B cell (primary cell): ENCODE measurements at regions not wholly inside any gene's neighbourhood (a gene's known extent, or its start where the extent isn't known, plus 50 kb on each side); places are given as distances from the start of the nearest gene placed in this dataset.

Source experiments
- ATAC-seq: fragments of 200-7000 bp; cut with Tn5 transposase; one replicate; pipeline ENCODE4 v1.10.0; 2021; ENCODE audit warnings: low read depth, mild to moderate bottlenecking, moderate number of reproducible peaks, moderate library complexity
- CTCF ChIA-PET: fragments of 350-600 bp; sonication (Branson Sonifier 250); formaldehyde crosslinking; loops from one replicate; lab custom pipeline; 2021; ENCODE audit warnings: antibody characterized with exemption, inconsistent platforms; lab: Charles Lee
- POLR2A ChIA-PET: fragments of 350-600 bp; sonication (Branson Sonifier 250); formaldehyde crosslinking; loops from one replicate; lab custom pipeline; 2021; ENCODE audit warnings: antibody characterized with exemption; lab: Charles Lee
- DNase-seq: peaks from one replicate; pipeline ENCODE4 v3.0.0; 2013
- H2AFZ ChIP-seq: 2 replicates; pipeline ENCODE4 v1.6.1; 2012; ENCODE audit warnings: mild to moderate bottlenecking, low read depth, low read length; ENCODE audit not compliant: insufficient read depth, poor library complexity, severe bottlenecking
- H3K27ac ChIP-seq, 2 donors: 1 replicate in 1 of 2; 2 replicates in 1 of 2; pipeline ENCODE4 v1.5.1; 2012 to 2013; ENCODE audit warnings: low read length in 2 of 2, mild to moderate bottlenecking in 2 of 2, moderate library complexity in 1 of 2
- H3K27me3 ChIP-seq, 4 experiments: fragments of 200-600 bp in 1 of 4; sonication (generic) in 1 of 4; replicated peaks in 1 of 4; 1 replicate in 2 of 4; 2 replicates in 2 of 4; pipeline versions ENCODE4 v1.6.1 to v1.7.0; 2013 to 2016; ENCODE audit warnings: low read length in 3 of 4, mild to moderate bottlenecking in 2 of 4, mixed read lengths in 1 of 4, moderate library complexity in 1 of 4; ENCODE audit not compliant: insufficient read depth in 4 of 4, control insufficient read depth in 3 of 4; ENCODE audit errors: control extremely low read depth in 1 of 4
- H3K36me3 ChIP-seq, 2 experiments: replicated peaks in 1 of 2; 1 replicate in 1 of 2; 2 replicates in 1 of 2; pipeline versions ENCODE4 v1.6.1 to v1.7.1; 2013; ENCODE audit warnings: low read length in 1 of 2; ENCODE audit not compliant: insufficient read depth in 2 of 2, control insufficient read depth in 1 of 2; ENCODE audit errors: control extremely low read depth in 1 of 2, extremely low read depth in 1 of 2
- H3K4me1 ChIP-seq, 2 donors: fragments of 200-600 bp in 1 of 2; sonication (generic) in 1 of 2; 1 replicate in 1 of 2; 2 replicates in 1 of 2; pipeline versions ENCODE4 v1.5.1 to v1.6.1; 2013 to 2017; ENCODE audit warnings: low read length in 2 of 2; ENCODE audit not compliant: control insufficient read depth in 2 of 2, insufficient read depth in 2 of 2
- H3K4me2 ChIP-seq: replicated peaks from 2 replicates; pipeline ENCODE3; 2012; ENCODE audit warnings: mild to moderate bottlenecking, low read depth, low read length; ENCODE audit not compliant: poor library complexity, severe bottlenecking
- H3K4me3 ChIP-seq, 5 experiments: fragments of 200-600 bp in 1 of 5; sonication (generic) in 1 of 5; 1 replicate in 3 of 5; 2 replicates in 2 of 5; pipeline versions ENCODE4 v1.5.1 to v1.7.0; 2011 to 2016; ENCODE audit warnings: low read length in 4 of 5, mild to moderate bottlenecking in 4 of 5, low read depth in 2 of 5, control low read depth in 1 of 5, moderate library complexity in 1 of 5; ENCODE audit not compliant: insufficient read depth in 1 of 5; ENCODE audit errors: control extremely low read depth in 1 of 5, extremely low read depth in 1 of 5
- H3K79me2 ChIP-seq: fragments of 200-600 bp; sonication (generic); one replicate; pipeline ENCODE4 v1.6.0; 2016; ENCODE audit warnings: low read length; ENCODE audit not compliant: control insufficient read depth, insufficient read depth
- H3K9ac ChIP-seq: fragments of 200-600 bp; sonication (generic); 2 replicates; pipeline ENCODE4 v1.6.1; 2017; ENCODE audit warnings: mild to moderate bottlenecking, low read length, moderate library complexity
- H3K9me3 ChIP-seq, 3 donors: one replicate each; pipeline versions ENCODE4 v1.6.1 to v1.7.1; 2013; ENCODE audit warnings: low read length in 2 of 3; ENCODE audit not compliant: control insufficient read depth in 2 of 3, insufficient read depth in 1 of 3; ENCODE audit errors: control extremely low read depth in 1 of 3
- H4K20me1 ChIP-seq: 2 replicates; pipeline ENCODE4 v1.6.0; 2012; ENCODE audit warnings: mild to moderate bottlenecking, low read length; ENCODE audit not compliant: insufficient read depth, control insufficient read depth, poor library complexity, severe bottlenecking
- H3K27ac Mint-ChIP-seq: one replicate; pipeline ENCODE4 v1.8.0; 2021; ENCODE audit warnings: mixed read lengths
- H3K27me3 Mint-ChIP-seq: one replicate; pipeline ENCODE4 v1.8.0; 2021; ENCODE audit warnings: mixed read lengths
- H3K4me1 Mint-ChIP-seq: one replicate; pipeline ENCODE4 v1.8.0; 2021; ENCODE audit warnings: mixed read lengths
- H3K4me3 Mint-ChIP-seq: one replicate; pipeline ENCODE4 v1.8.0; 2021; ENCODE audit warnings: mixed read lengths
- H3K9me3 Mint-ChIP-seq: one replicate; pipeline ENCODE4 v1.8.0; 2022; ENCODE audit warnings: mixed read lengths; ENCODE audit not compliant: insufficient read depth
- EZH2 ChIP-seq: IDR thresholded peaks from 2 replicates; pipeline ENCODE4 v1.6.1; 2012; ENCODE audit warnings: borderline replicate concordance, low read depth, mild to moderate bottlenecking, moderate library complexity, low read length; ENCODE audit not compliant: insufficient read depth, poor library complexity, severe bottlenecking
- WGBS: methylation state at CpG from one replicate; pipeline ENCODE4 v1.1.5; 2013; ENCODE audit warnings: missing lambda C conversion rate; ENCODE audit not compliant: insufficient coverage; 5-methylcytosine and 5-hydroxymethylcytosine counted together
- intact Hi-C: fragments of 100-400 bp; cut with micrococcal nuclease; formaldehyde crosslinking; loops from one replicate; pipeline ENCODE4 v1.10.0; 2022
- TF ChIP-seq, protein P1 (sequence below): fragments of 200-600 bp; IDR thresholded peaks from one replicate; pipeline ENCODE4 v1.8.0; 2022; ENCODE audit warnings: antibody characterized with exemption, mild to moderate bottlenecking

DNA sequence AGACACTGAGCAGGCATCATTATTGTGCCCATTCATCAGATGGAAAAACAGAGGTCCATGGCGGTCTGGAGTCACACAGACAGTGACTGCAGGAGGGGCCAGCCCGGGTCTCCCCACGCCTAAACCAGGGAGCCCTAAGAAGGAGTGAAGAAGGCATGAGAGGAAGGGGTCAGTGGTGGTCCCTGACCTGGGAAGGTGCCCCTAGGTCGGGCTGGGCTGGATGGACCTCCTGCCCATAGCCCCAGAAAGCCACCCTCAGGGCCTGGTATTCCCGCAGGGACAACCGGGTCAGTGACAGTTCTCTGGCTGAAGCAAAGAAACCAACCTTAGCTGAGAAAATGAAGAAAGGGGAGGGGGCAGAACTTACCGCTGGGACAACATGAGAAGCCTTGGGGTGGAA lies 163.4 kb upstream of the C1orf174 start:
- DNase-seq: no peak
- POLR2A ChIA-PET: no interaction called here
- H3K4me1 Mint-ChIP-seq: no peaks in the 10 kb centered on the region

DNA sequence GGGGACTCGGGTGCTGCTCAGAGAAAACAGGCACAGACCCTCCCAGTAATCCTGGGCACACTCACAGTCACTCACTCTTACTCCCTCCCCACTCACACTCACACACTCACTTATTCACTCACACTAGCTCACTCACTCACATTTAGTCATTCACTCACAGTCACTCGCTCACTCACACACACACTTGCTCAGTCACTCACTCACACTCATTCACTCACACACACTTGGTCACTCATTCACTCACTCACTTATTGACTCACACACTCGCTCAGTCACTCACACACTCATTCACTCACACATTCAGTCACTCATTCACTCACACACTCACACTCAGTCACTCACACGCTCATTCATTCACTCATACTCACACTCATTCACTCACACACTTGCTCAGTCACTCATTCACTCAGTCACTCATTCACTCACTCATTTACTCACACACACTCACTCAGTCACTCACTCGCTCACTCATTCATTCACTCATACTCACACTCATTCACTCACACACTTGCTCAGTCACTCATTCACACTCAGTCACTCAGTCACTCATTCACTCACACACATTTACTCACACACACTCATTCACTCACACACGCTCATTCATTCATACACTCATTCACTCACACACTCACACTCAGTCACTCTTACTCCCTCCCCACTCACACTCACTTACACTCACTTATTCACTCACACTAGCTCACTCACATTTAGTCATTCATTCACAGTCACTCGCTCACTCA lies 164.2 kb upstream of the C1orf174 start:
- H3K36me3 ChIP-seq: no peaks in the 10 kb centered on the region
- 90% methylated on average over 7 of the region's 7 CpGs for WGBS
- no peak for TF ChIP-seq EZH2
- TF ChIP-seq, protein P1, sequence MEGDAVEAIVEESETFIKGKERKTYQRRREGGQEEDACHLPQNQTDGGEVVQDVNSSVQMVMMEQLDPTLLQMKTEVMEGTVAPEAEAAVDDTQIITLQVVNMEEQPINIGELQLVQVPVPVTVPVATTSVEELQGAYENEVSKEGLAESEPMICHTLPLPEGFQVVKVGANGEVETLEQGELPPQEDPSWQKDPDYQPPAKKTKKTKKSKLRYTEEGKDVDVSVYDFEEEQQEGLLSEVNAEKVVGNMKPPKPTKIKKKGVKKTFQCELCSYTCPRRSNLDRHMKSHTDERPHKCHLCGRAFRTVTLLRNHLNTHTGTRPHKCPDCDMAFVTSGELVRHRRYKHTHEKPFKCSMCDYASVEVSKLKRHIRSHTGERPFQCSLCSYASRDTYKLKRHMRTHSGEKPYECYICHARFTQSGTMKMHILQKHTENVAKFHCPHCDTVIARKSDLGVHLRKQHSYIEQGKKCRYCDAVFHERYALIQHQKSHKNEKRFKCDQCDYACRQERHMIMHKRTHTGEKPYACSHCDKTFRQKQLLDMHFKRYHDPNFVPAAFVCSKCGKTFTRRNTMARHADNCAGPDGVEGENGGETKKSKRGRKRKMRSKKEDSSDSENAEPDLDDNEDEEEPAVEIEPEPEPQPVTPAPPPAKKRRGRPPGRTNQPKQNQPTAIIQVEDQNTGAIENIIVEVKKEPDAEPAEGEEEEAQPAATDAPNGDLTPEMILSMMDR: no peak
- Mint-ChIP-seq H3K27me3 (no peaks in the 10 kb centered on the region), H3K9me3 (no peaks in the 10 kb centered on the region), H3K4me3 (no peak overlapping the region), H3K27ac (no peak overlapping the region), H3K4me1 (no peaks in the 10 kb centered on the region)
- H3K4me3 ChIP-seq: no peak overlapping the region
- no peaks in the 10 kb centered on the region for H4K20me1 ChIP-seq
- no peak overlapping the region for H3K27ac ChIP-seq
- no peak overlapping the region for H3K4me2 ChIP-seq
- H3K9ac ChIP-seq: no peak overlapping the region
- POLR2A ChIA-PET: no interaction called here
- H3K27me3 ChIP-seq: peaks cover 0 to 1% (median 0%) of the 10 kb centered on the region in 4 experiments
- no peak for DNase-seq
- intact Hi-C loops: no loop called here
- ATAC-seq: no peak
- CTCF ChIA-PET: no interaction called here
- peaks cover 0 to 17% (median 0%) of the 10 kb centered on the region in 3 donors for H3K9me3 ChIP-seq
- no peaks in the 10 kb centered on the region for H3K79me2 ChIP-seq
- H3K4me1 ChIP-seq: no peaks in the 10 kb centered on the region
- H2AFZ ChIP-seq: no peak overlapping the region

More for the DNA sequence above, 163.4 kb upstream of the C1orf174 start:
- WGBS: 88% methylated on average over 5 of the region's 7 CpGs
- Mint-ChIP-seq H3K4me3 (no peak overlapping the region), H3K27me3 (no peaks in the 10 kb centered on the region), H3K27ac (no peak overlapping the region), H3K9me3 (no peaks in the 10 kb centered on the region)
- no peaks in the 10 kb centered on the region for H3K36me3 ChIP-seq
- CTCF ChIA-PET: interaction anchor here (0.6 kb wide), 1 partner anchor 217 kb away, joined by 5 read pairs; no protein-coding TSS in a partner anchor
- peaks cover 0 to 2% (median 0%) of the 10 kb centered on the region in 4 experiments for H3K27me3 ChIP-seq
- ATAC-seq: no peak
- TF ChIP-seq, protein P1: no peak
- no peak for TF ChIP-seq EZH2
- no peak overlapping the region for H3K27ac ChIP-seq
- H4K20me1 ChIP-seq: no peaks in the 10 kb centered on the region
- intact Hi-C loops: no loop called here
- no peak overlapping the region for H3K9ac ChIP-seq
- no peak overlapping the region for H3K4me2 ChIP-seq
- peaks cover 0 to 19% (median 0%) of the 10 kb centered on the region in 3 donors for H3K9me3 ChIP-seq
- no peak overlapping the region for H2AFZ ChIP-seq
- no peak overlapping the region for H3K4me3 ChIP-seq
- no peaks in the 10 kb centered on the region for H3K4me1 ChIP-seq
- no peaks in the 10 kb centered on the region for H3K79me2 ChIP-seq
